ENCODE measurements at regions not wholly inside any gene's neighbourhood (a gene's known extent, or its start where the extent isn't known, plus 50 kb on each side); places are given as distances from the start of the nearest gene placed in this dataset.
"Not testable (repeated sequence)": the region's sequence is repeated elsewhere in the genome, so short reads cannot be mapped to it uniquely, and the experiment has no call there.

DNA sequence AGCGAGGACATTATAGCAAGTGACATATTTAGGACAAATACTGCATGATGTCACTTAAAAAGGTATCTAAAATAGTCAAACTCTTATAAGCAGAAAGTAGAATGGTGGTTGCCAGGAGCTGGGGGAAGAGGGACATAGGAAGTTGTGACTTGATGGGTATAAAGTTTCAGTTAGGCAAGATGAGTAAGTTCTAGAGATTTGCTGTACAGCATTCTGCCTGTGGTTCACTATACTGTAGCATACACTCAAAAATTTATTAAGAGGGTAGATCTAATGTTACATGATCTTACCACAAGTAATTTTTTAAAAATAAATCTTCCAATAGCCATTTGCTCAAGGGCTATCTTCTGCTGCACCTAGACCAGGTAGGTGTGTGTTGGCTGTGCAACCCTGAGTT is 78.1 kb upstream of the NPAS2 start:
- DNase-seq (ENCODE audit: low read depth in 2 of 2) = no peak

DNA sequence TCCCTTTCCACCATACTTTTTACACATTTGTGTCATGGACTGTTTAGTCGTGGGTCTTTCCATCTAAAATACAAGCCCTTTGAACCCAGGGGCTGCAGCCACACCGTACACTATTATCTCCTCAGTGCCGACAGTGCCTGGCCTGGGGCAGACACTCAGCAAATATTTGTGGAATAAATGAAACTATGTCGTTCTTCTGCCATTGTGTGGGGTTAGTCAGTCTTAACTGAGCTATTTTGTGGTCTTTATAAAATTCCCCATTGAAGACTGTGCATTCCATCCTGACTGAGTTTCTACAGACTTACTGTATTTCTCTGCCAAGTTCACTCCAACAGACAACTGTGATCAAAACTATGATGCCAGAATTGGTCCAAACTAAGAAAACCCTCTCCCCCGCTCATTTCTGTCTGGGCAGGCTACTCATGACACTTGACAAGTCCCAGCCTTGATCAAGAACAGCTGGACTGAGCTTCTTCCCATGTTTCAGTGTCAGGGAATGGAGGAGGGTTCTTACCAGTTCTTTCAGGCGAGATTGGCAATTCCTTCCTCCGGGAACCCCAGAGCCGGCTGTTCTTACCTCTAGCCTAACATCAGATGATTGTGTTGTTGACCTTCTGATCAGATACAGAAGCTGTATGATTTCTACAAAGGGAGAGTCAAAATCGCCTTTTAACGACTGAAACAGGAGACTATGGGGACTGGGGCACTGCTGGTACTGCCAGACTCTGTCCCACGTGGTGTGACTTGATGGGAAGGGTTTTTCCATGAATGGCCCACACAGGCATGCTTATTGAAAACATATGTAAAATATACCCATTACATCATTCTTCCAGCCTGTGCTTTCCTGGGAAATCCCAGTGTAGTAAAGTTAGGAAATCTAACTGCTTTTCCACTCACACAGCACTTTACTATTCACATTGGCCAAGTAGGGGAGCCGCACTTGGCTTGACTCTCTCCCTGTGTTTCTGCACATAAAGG is 77.4 kb upstream of the NPAS2 start:
- no peak for DNase-seq (ENCODE audit: low read depth in 2 of 2)

DNA sequence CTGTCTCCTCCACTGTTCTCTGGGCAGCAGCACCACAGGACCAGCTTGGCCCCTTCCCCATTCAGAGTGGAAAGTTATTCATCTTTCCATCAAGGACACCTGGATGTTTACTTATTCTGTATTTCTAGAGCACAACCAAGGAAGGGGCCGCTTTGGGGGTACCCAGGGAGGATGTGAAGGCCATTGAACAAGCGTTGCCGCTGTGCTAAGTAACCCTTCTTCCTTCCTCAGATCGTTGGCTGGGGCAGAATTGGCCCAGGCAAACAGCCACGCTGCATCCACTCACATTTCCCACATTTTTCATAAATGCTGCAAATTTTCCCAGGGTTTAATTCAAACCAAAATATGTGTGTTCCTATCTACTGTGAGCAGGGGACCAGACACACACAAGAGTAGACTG is 76.2 kb upstream of the NPAS2 start:
- DNase-seq (ENCODE audit: low read depth in 2 of 2) = no peak

DNA sequence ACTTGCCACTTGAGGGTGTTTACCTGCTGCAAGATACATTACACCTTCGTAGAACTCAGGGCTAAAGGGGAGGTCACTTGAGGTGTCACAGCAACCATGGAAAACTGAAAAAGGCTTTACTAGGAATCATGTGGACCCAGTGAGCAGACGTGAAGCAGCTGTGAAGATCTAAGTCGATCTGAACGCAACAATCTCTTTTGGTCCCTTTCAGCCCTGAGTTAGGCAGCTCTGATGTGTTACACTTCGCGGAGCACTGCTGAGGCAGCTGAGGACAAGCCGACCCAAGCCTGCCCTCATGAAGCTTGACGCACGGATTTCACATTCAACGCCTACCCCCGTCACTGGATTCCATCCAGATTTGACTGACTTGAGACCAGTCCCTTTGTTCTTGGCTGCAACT is 75.8 kb upstream of the NPAS2 start:
- DNase-seq (ENCODE audit: low read depth in 2 of 2) = no peak

DNA sequence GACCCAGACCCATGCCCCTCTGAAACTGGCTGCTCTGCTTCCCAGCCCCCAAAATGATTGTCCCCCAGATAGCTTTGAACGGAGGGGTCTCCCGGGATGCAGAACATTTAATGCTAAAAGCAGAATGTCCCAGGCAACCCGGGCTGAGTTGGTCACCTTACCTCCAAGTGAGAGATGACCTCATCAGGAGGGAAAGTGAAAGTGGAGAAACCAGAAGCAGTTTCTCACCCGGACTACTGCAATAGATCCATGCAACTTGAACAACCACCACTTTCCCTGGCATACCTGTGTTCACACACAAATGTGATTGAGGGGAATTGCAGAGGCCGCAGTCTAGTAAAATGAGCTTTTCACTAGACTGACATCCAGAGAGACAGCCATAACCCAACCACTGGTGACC is 75.3 kb upstream of the NPAS2 start:
- DNase-seq (ENCODE audit: low read depth in 2 of 2) = no peak

DNA sequence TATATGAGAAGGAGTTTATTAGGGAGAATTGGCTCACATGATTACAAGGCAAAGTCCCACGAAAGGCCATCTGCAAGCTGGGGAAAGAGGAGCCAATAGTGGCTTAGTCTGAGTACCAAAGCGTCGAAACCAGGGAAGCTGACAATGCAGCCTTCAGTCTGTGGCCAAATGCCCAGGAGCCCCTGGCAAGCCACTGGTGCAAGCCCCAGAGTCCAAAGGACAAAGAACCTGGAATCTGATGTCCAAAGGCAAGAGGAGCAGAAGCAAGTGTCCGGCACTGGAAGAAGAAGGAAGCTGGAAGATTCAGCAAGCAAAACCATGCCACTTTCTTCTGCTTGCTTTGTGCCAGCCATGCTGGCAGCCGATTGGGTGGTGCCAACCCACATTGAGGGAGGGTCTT is 74.3 kb upstream of the NPAS2 start:
- no peak for DNase-seq (ENCODE audit: low read depth in 2 of 2)

DNA sequence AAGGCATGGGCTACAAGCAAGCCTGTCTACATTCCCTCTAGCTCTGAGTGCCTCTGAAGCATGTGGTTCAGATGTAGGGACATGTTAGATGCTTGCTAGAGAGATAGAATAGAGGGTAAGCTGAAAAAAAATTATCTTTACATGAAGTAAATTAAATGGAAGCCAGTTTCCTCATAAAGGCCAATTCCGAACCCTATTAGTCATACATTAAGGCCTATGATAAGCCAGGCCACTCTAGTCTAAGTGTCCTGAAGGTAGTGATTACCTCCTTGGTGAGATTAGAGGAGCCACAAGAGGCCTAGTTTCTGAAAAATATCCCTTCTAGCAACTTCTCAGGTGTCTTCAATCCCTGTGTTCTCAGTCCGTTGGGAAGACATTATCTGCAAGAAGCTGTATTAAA is 72.4 kb upstream of the NPAS2 start:
- no peak for DNase-seq (ENCODE audit: low read depth in 2 of 2)

DNA sequence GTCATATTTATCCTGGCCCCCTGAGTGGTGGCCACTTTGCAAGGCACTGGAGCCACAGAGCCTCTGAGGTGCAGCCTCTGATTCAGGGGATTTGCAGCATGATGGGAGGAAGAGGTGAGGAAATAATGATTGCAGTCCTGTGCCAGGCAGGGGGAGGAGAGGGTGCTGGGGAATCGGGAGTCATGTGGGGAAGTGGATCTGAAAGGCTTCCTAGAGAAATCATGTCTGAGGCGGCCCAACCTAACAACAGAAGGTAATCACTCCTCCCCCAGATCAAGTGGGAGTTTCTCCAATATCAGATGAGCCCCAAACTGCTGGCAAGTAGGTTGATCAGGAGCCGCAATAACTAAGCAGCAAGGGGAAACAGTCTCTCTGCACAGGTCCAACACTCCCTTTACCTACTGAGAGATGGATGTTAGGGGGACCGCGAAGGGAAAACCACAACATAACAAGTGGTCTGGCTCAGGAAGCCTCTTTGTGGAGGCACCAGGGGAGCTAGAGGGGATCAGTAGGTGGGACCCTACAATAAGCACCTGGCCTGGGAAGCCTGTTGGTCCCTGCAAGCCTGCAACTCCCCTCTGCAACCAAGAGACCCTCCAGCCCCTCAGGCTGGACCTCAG is 71.8 kb upstream of the NPAS2 start:
- no peak for DNase-seq (ENCODE audit: low read depth in 2 of 2)

DNA sequence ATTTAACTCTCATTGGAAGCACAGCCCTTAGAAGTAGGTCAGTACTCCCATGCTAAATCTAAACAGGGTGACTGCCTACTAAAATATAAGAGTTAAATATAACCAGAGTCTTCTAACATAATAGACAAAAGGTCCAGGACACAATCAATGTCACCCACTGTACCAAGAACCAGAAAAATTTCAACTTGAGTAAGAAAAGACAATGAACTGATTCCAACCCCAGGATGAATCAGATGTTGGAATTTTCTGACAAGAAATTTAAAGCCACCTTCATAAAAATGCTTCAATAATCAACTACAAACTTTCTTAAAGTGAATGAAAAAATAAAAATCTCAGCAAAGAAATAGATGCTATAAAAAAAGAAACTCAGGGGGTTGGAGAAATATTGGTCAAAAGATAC is 71.3 kb upstream of the NPAS2 start:
- DNase-seq (ENCODE audit: low read depth in 2 of 2) = no peak

DNA sequence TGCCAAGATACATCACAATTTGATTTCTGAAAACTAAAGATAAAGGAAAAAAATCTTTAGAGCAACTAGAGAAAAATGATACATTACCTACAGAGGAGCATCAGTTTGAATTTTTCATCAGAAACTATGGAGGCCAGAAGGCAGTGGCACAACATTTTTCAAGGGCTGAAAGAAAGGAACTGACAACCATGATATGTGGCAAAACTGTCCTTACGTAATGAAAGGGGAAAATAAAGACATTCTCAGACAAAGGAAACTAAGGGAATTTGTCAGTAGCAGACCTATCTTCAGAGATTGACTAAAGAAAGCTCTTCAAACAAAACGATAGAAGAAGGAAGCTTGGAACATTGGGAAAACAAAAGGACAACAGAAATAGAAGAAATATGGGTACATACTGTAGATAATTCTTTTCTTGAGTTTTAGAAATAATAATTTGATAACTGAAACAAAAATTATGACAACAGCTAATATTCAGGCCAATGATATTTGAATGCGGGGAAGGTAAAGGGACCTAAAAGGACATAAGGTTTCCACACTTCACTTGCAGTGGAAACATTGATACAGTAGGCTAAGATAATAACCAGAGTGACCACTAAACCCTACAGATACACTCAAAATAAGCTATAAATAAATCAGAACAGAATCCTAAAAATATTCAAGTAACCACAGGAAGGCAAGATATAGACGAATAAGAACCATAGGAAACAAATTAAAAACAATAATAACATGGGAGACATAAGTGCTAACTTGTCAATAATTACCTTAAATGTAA is 70.0 kb upstream of the NPAS2 start:
- DNase-seq (ENCODE audit: low read depth in 2 of 2) = no peak

DNA sequence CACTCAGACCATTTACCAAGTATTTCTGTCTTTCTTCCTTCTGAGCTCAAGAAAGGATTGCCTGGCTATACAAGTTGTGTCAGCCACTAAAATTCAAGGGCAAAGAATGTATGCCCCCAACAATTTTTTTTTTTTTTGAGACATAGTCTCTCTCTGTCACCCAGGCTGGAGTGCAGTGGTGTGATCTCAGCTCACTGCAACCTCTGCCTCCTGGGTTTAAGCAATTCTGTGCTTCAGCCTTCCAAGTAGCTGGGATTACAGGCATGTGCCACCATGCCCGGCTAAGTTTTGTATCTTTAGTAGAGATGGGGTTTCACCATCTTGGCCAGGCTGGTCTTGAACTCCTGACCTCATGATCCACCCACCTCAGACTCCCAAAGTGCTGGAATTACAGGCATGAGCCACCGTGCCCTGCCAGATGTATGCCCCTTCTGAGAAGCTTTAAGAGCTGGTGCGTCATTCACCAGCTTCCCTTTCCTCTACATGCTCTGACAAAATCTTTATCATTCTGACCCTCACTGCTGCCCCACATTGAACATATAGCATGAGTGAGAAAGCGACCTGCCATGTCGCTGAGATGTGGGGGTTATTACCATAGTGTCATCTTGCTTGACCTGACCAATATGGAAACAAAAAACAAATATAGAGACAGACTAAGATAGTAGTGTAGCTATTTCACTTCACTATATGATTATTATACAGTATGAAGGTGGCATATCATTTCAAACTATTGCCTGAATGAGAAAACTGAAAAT is 67.9 kb upstream of the NPAS2 start:
- DNase-seq (ENCODE audit: low read depth in 2 of 2) = not testable (repeated sequence)

DNA sequence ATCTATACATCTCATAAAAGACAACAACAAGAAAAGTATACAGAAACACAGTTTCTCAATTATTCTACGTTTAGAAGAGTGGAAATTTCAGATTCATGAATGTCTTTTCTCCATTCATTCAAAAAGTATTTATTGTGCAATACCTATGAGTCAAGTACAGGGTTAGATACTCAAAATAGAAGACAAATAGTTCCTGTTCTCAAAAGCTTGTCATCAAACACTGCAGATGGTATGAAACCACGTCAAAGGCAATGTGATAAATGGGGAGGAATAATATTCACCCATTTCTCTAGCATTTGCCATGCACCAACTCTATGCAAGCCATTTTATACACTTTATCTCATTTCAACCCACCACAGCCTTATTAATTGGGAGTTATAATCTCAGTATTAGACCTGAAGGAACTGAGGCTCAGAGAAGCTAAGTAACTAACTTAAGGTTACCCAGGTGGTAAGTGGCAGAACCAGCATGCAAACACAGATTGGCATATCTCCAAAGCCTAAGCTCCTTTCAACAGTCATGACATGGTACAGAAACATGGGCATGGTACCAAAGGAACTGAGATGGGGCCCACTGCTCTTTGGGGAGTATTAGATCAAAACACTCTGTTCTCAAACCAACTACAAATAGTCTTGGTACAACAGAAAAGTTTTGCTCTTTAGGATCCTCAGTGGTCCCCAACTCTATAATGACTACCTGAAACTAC is 67.2 kb upstream of the NPAS2 start:
- DNase-seq (ENCODE audit: low read depth in 2 of 2) = no peak

DNA sequence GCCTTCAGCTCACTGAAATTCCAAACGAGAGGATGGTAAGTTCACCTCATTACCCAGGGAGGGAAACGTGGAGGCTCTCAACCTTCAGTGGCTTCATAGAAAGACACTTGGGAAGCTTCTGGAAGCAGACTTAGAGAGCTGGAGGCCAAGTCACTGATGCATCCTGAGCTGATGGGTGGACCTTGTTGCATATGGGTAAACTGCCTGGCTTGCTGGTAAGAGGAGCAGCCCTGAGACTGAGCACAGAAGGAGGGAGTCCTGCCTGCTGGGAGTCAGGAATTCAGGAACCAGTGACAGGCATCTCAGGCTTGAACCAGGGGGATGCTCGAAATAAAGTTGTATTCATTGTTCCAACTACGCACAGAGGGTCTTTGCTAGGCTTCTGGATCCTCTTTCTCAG is 66.5 kb upstream of the NPAS2 start:
- no peak for DNase-seq (ENCODE audit: low read depth in 2 of 2)

DNA sequence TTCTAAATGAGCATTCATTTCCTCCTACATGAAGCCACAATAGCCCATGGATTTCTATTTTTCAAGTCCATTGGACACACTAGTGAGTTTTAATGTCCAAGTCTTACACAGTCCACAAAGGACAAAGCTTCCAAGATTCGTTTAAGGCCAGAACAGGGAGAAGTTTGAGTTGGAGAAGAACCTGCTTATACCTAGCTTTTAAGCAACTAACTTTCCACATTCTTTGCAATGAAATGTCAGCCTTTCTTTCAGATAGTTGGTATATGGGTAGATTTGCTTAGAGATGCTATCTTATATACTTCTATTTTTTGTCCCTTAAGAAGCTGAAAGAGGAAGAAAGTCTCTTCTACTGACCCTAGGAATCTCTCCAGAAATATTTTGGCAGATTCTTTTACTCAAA is 66.1 kb upstream of the NPAS2 start:
- no peak for DNase-seq (ENCODE audit: low read depth in 2 of 2)

DNA sequence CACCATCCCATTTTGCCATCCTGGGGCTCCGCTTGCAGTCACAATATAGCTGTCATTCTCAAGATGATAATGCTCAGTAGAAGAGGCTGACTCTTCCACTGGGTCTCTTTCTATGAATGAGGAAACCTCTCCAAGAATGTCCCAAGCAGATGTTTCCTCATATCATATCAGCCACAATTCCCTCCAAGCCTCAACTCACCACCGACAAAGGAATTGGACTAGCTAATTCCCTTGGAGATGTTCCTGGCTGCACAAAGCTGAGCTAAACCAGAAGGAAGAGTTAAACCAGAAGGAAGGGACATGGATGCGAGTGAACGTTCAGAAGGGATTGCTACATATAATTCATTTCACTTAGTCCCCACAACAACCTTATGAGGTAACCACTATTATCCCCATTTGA is 65.0 kb upstream of the NPAS2 start:
- DNase-seq (ENCODE audit: low read depth in 2 of 2) = no peak

DNA sequence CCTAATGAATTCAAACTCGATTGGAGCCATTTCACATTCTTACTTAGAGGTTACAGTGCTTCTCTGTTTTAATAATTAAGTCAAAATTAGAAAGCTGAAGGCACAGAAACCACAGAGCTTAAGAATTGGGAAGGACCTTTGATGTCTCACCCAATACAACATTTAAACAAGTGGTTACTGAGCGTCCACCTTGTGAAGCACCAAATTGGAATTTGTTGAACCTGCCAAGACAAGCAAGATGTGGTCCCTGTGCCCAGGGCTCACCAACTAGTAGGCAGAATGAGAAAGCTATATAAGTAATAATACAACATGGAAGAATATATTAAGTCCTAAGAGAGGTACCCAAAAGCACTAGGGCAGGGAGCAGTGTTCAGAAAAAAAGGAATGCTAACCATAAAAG is 64.5 kb upstream of the NPAS2 start:
- DNase-seq (ENCODE audit: low read depth in 2 of 2) = no peak

DNA sequence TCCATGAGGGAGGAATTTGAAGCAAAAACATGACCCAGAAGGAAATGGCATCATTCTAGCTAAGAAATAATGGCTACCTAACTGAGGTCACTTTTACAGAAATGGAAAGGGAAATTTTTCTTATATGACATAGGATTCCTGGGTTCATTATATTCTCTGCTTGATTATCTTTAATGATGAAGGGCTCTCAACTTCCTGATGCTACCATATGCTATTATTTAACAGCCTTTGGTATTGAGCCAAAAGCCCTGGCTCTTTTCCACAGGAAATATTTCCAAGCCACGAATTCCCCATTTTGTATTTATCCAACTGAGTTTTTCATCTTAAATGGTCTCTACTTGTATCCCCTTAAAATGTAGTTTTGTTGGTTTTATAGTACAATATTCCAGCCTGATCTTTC is 63.2 kb upstream of the NPAS2 start:
- no peak for DNase-seq (ENCODE audit: low read depth in 2 of 2)

DNA sequence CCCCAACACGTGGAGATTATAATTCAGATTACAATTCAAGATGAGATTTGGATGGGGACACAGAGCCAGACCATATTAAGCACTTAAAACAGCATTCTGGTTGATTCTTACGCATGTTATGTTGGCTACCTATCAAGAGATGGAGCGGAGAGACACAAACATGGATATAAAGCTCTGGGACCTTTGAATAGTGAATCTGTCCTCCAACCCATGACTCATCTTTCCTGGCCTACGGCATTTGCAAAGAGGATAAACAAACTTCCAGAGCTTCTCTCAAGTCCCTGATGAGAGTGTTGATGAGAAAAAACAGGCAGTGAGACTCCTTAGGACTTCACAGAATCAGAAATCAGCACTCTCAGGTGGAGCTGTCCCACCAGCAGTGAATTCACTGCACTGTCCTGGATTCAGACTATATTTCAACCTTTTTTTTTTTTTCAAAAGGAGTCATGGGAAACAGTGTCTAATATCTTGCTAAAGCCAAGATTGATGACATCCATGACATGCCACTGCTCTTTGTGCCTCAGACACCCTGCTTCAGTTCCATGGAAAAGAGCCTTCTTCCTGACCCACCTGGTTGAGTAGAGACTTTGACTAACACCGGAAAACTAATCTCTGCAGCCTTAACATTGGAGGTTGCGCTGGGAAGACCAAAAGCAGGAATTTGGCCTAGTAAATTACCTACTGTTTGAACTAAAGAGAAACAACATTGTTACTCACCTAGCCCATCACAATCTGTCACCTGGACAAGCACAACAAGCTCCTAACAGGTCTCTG is 62.1 kb upstream of the NPAS2 start:
- DNase-seq (ENCODE audit: low read depth in 2 of 2) = no peak

DNA sequence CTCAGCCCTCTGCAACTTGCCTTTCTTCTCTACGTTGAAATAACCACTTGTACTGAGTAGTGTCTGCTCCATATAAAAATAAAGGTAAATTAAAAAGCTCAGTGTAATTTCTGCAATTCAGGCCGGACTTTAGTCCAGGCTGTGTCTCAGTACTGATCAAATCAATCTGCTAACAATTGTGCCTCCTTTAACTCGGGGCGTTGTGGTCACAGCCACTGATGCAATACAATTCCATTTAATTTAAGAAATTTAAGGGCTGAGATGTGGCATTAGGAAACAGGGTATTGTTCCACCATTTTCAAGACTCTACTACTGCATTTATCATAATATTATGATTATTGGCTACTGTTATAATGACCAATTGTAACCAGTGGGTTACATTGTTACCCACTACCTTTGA is 60.0 kb upstream of the NPAS2 start:
- no peak for DNase-seq (ENCODE audit: low read depth in 2 of 2)

DNA sequence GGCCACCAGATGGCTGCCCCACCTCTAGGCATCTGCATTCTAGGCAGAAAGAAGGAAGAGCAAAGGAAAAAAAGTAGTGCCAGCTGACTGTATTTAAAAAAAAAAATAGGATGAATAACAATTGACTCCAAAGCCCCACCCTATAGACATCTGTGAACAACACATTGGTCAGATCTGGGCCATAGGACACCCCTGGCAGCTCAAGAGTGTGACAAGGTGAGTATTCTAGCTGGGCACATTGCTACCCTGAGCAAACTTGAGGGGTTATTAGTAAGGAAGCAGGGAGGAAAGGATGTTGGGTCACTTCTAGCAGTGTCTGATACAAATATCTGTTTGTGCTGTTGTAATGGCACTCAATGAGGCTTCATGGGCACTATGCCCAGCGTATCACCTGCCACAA is 58.6 kb upstream of the NPAS2 start:
- DNase-seq (ENCODE audit: low read depth in 2 of 2) = no peak

DNA sequence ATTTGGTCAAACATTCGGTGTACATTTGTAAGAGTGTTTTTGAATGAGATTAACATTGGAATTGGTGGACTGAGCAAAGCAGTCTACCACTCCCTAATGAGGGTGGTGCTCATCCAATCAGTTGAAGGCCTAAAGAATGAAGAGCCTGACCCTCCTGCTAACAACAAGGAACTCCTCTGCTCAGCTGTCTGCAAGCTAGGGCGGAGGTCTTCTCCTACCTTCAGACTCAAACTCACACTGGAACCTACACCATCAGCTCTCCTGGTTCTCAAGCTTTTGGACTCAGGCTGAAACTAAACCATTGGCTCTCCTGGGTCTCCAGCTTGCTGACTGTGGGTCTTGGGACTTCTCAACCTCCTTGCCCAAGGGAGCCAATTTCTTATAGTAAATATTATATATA is 55.5 kb upstream of the NPAS2 start:
- no peak for DNase-seq (ENCODE audit: low read depth in 2 of 2)

All from stimulated activated CD4-positive, alpha-beta T cell treated with anti-CD3 and anti-CD28 coated beads, Interleukin-12 subunit alpha, Interleukin-12 subunit beta, amount 100 ng/mL, for 24 hours (primary cell).